ENCODE measurements at regions not wholly inside any gene's neighbourhood (a gene's known extent, or its start where the extent isn't known, plus 50 kb on each side); places are given as distances from the start of the nearest gene placed in this dataset.

DNA sequence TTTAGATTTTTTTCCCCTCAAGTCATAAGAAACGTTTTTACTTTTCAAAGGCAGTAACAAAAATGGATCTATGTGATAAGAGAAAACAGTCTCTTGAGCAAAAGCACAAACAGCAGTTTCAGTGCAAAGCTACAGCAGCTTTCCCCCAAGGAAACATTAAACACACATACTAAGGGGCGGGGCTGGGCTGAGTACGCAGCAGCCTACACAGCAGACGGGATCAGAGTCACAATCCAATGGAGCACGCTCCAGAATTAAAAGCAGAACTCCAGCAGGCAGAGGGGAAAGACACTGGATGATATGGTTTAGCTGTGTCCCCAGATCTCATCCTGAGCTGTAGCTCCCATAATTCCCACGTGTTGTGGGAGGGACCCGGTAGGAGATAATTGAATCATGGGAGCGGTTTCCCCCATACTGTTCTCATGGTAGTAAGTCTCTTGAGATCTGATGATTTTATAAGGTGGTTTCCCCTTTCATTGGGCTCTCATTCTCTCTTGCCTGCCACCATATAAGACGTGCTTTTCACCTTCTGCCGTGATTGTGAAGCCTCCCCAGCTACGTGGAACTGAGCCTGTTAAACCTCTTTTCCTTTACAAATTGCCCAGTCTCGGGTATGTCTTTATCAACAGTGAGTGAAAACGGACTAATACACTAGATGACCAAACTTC lies 116.2 kb upstream of the SLCO3A1 start (continued):
- TF ChIP-seq, protein P1, sequence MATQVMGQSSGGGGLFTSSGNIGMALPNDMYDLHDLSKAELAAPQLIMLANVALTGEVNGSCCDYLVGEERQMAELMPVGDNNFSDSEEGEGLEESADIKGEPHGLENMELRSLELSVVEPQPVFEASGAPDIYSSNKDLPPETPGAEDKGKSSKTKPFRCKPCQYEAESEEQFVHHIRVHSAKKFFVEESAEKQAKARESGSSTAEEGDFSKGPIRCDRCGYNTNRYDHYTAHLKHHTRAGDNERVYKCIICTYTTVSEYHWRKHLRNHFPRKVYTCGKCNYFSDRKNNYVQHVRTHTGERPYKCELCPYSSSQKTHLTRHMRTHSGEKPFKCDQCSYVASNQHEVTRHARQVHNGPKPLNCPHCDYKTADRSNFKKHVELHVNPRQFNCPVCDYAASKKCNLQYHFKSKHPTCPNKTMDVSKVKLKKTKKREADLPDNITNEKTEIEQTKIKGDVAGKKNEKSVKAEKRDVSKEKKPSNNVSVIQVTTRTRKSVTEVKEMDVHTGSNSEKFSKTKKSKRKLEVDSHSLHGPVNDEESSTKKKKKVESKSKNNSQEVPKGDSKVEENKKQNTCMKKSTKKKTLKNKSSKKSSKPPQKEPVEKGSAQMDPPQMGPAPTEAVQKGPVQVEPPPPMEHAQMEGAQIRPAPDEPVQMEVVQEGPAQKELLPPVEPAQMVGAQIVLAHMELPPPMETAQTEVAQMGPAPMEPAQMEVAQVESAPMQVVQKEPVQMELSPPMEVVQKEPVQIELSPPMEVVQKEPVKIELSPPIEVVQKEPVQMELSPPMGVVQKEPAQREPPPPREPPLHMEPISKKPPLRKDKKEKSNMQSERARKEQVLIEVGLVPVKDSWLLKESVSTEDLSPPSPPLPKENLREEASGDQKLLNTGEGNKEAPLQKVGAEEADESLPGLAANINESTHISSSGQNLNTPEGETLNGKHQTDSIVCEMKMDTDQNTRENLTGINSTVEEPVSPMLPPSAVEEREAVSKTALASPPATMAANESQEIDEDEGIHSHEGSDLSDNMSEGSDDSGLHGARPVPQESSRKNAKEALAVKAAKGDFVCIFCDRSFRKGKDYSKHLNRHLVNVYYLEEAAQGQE (IDR thresholded peaks at IDR 0.05; ENCODE audit: low read depth): no peak
- TF ChIP-seq, protein P2, sequence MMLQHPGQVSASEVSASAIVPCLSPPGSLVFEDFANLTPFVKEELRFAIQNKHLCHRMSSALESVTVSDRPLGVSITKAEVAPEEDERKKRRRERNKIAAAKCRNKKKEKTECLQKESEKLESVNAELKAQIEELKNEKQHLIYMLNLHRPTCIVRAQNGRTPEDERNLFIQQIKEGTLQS (IDR thresholded peaks at IDR 0.05): no peak
- no peak for TF ChIP-seq FOSL1 (IDR thresholded peaks at IDR 0.05; ENCODE audit: low read depth)
- TF ChIP-seq YY1 (IDR thresholded peaks at IDR 0.05; ENCODE audit: extremely low read depth, insufficient replicate concordance, low read depth, low read length): no peak

DNA sequence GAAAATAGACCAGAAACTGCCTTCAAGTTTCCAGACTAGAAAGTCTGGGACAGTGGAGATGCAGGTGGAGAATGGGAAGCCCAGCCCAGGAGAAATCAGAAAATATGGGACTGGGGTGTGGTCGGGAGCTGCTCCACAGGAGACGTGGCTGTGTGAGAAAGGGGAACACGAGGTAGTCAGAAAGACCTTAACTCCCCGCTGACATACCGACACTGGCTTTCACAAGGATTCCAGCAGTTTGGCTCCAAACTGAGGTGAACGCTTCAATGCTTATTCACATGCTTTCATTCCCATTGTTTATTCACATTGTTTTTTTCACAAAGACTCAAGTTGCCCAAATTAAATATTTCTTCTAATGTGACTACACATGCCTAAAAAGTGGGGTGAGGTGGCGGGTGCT lies 111.5 kb upstream of the SLCO3A1 start:
- ATAC-seq (no peak), DNase-seq (ENCODE audit: low read depth, low spot score) (no peak)
- no peaks in the 10 kb centered on the region for H3K79me2 ChIP-seq (ENCODE audit: insufficient read depth, low read length)
- H4K20me1 ChIP-seq (ENCODE audit: insufficient read depth): no peaks in the 10 kb centered on the region
- peaks cover 28% of the 10 kb centered on the region for H3K27me3 ChIP-seq (ENCODE audit: insufficient read depth, low read length)
- intact Hi-C loops (cut with micrococcal nuclease): no loop called here
- no peaks in the 10 kb centered on the region for H3K9me3 ChIP-seq (ENCODE audit: control insufficient read depth in 1 of 2, insufficient read depth in 1 of 2, low read depth in 1 of 2, low read length in 2 of 2)
- ChIA-PET POLR2A (no interaction called here), RAD21 (ENCODE audit: low non-redundant PET in 1 of 2, low total read pairs in 2 of 2, uncharacterized antibody in 2 of 2, unreplicated experiment in 2 of 2) (no interaction called here), CTCF (no interaction called here)
- H3K36me3 ChIP-seq (ENCODE audit: control insufficient read depth in 1 of 2, insufficient read depth in 2 of 2, low read length in 2 of 2): no peaks in the 10 kb centered on the region
- no peaks in the 10 kb centered on the region for H3K4me1 ChIP-seq (ENCODE audit: control insufficient read depth in 1 of 2, insufficient read depth in 2 of 2, low read length in 2 of 2)
- no peaks in the 10 kb centered on the region for H3K9me2 ChIP-seq (ENCODE audit: insufficient read depth)
- no peak overlapping the region for H2AFZ ChIP-seq (ENCODE audit: low read depth, low read length, poor library complexity, severe bottlenecking)
- H3K9ac ChIP-seq (ENCODE audit: low read length): no peak overlapping the region
- H3K4me2 ChIP-seq (ENCODE audit: low read length): no peak overlapping the region
- BruUV-seq (replicated peaks): no TSS peak
- H3K27ac ChIP-seq (ENCODE audit: low read depth, low read length): no peak overlapping the region
- TF ChIP-seq FOSL1 (IDR thresholded peaks at IDR 0.05; ENCODE audit: low read depth) (no peak), SRF (IDR thresholded peaks at IDR 0.05; ENCODE audit: low read depth) (no peak), SIN3A (IDR thresholded peaks at IDR 0.05; ENCODE audit: low read depth) (no peak), POLR2A (IDR thresholded peaks at IDR 0.05; ENCODE audit: borderline replicate concordance, extremely low read depth, insufficient read depth, insufficient read length) (no peak), POLR2AphosphoS5 (IDR thresholded peaks at IDR 0.05; ENCODE audit: low read depth, low read length) (no peak), CEBPB (IDR thresholded peaks at IDR 0.05; ENCODE audit: low read depth) (no peak), EZH2 (IDR thresholded peaks at IDR 0.05) (no peak), ELF1 (IDR thresholded peaks at IDR 0.05; ENCODE audit: borderline replicate concordance, low read depth) (no peak), SP1 (IDR thresholded peaks at IDR 0.05; ENCODE audit: low read depth) (no peak), RAD21 (IDR thresholded peaks at IDR 0.05; ENCODE audit: low read depth) (no peak), ZFX (IDR thresholded peaks at IDR 0.05) (no peak), ZNF274 (IDR thresholded peaks at IDR 0.05; ENCODE audit: low read depth, low read length) (no peak)
- TF ChIP-seq, protein P3, sequence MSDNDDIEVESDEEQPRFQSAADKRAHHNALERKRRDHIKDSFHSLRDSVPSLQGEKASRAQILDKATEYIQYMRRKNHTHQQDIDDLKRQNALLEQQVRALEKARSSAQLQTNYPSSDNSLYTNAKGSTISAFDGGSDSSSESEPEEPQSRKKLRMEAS (IDR thresholded peaks at IDR 0.05): no peak
- TF ChIP-seq, protein P4, sequence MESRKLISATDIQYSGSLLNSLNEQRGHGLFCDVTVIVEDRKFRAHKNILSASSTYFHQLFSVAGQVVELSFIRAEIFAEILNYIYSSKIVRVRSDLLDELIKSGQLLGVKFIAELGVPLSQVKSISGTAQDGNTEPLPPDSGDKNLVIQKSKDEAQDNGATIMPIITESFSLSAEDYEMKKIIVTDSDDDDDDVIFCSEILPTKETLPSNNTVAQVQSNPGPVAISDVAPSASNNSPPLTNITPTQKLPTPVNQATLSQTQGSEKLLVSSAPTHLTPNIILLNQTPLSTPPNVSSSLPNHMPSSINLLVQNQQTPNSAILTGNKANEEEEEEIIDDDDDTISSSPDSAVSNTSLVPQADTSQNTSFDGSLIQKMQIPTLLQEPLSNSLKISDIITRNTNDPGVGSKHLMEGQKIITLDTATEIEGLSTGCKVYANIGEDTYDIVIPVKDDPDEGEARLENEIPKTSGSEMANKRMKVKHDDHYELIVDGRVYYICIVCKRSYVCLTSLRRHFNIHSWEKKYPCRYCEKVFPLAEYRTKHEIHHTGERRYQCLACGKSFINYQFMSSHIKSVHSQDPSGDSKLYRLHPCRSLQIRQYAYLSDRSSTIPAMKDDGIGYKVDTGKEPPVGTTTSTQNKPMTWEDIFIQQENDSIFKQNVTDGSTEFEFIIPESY (IDR thresholded peaks at IDR 0.05; ENCODE audit: extremely low read depth, insufficient replicate concordance, low read length): no peak
- H3K4me3 ChIP-seq (replicated peaks in 1 of 2; ENCODE audit: low read depth in 1 of 2, low read length in 2 of 2): no peak overlapping the region

All from HCT116 (cell line).